ENCODE measurements at regions not wholly inside any gene's neighbourhood (a gene's known extent, or its start where the extent isn't known, plus 50 kb on each side); places are given as distances from the start of the nearest gene placed in this dataset.

- TF ChIP-seq CTCF (conservative IDR thresholded peaks at IDR 0.05 in 1 of 2, IDR thresholded peaks at IDR 0.05 in 1 of 2; ENCODE audit: extremely low read depth in 1 of 2, insufficient read depth in 1 of 2, low read depth in 1 of 2, low read length in 2 of 2) (no peak), EZH2 (IDR thresholded peaks at IDR 0.05; ENCODE audit: borderline replicate concordance, low read length) (no peak)
Observed at GRCh38 chr4:64095398-64095797, 313.9 kb downstream of the TECRL start.
